NCI-H2107 treated with DMSO at 0.1 percent for 48 hours (cell line): ENCODE measurements at regions not wholly inside any gene's neighbourhood (a gene's known extent, or its start where the extent isn't known, plus 50 kb on each side); places are given as distances from the start of the nearest gene placed in this dataset.
"Not testable (repeated sequence)": the region's sequence is repeated elsewhere in the genome, so short reads cannot be mapped to it uniquely, and the experiment has no call there.

Experiments
- DNase-seq: peaks from one replicate; lab custom pipeline; 2025; ENCODE audit not compliant: unreplicated experiment; lab: John Stamatoyannopoulos, UW

- DNase-seq: no peak
Measured at GRCh38 chr3:139198186-139198585, 145.6 kb upstream of the MRPS22 start.

GRCh38 chr3:139198929-139199328 lies 144.9 kb upstream of the MRPS22 start:
- DNase-seq: no peak

- DNase-seq: no peak
Measured at GRCh38 chr3:139199421-139200010, 144.3 kb upstream of the MRPS22 start.

GRCh38 chr3:139201446-139202225 lies 142.2 kb upstream of the MRPS22 start:
- no peak for DNase-seq

- DNase-seq: no peak
Measured at GRCh38 chr3:139202226-139202958, 141.4 kb upstream of the MRPS22 start.

GRCh38 chr3:139202959-139203349 lies 140.9 kb upstream of the MRPS22 start:
- no peak for DNase-seq

- DNase-seq: no peak
Measured at GRCh38 chr3:139203752-139204151, 140.1 kb upstream of the MRPS22 start.

GRCh38 chr3:139204728-139205127 lies 139.1 kb upstream of the MRPS22 start:
- DNase-seq: no peak

GRCh38 chr3:139213936-139214335 lies 129.9 kb upstream of the MRPS22 start:
- DNase-seq: no peak

GRCh38 chr3:139216958-139217357 lies 126.9 kb upstream of the MRPS22 start:
- no peak for DNase-seq

- DNase-seq: no peak
Measured at GRCh38 chr3:139217633-139218032, 126.2 kb upstream of the MRPS22 start.

- no peak for DNase-seq
Measured at GRCh38 chr3:139218046-139218445, 125.8 kb upstream of the MRPS22 start.

GRCh38 chr3:139219463-139219862 lies 124.4 kb upstream of the MRPS22 start:
- DNase-seq: no peak

- DNase-seq: no peak
Measured at GRCh38 chr3:139222100-139222657, 121.6 kb upstream of the MRPS22 start.

- DNase-seq: no peak
Measured at GRCh38 chr3:139225548-139225947, 118.3 kb upstream of the MRPS22 start.

GRCh38 chr3:139226731-139227130 lies 117.1 kb upstream of the MRPS22 start:
- no peak for DNase-seq

GRCh38 chr3:139227165-139227564 lies 116.7 kb upstream of the MRPS22 start:
- no peak for DNase-seq

GRCh38 chr3:139227827-139228226 lies 116.0 kb upstream of the MRPS22 start:
- no peak for DNase-seq

- no peak for DNase-seq
Measured at GRCh38 chr3:139230391-139230790, 113.4 kb upstream of the MRPS22 start.

GRCh38 chr3:139231555-139232281 lies 112.1 kb upstream of the MRPS22 start:
- no peak for DNase-seq

- not testable (repeated sequence) for DNase-seq
Measured at GRCh38 chr3:139232341-139232740, 111.5 kb upstream of the MRPS22 start.
